ENCODE measurements at regions not wholly inside any gene's neighbourhood (a gene's known extent, or its start where the extent isn't known, plus 50 kb on each side); places are given as distances from the start of the nearest gene placed in this dataset.

GRCh38 chr2:12828980-12829379 is 112.2 kb downstream of the TRIB2 start:
- DNase-seq = no peak

- DNase-seq = no peak
Measured at GRCh38 chr2:12831016-12831415, 114.3 kb downstream of the TRIB2 start.

GRCh38 chr2:12834239-12834638 is 117.5 kb downstream of the TRIB2 start:
- DNase-seq = no peak

GRCh38 chr2:12835733-12836132 is 119.0 kb downstream of the TRIB2 start:
- DNase-seq = no peak

GRCh38 chr2:12839339-12839738 is 122.6 kb downstream of the TRIB2 start:
- DNase-seq = no peak

GRCh38 chr2:12841021-12841420 is 124.3 kb downstream of the TRIB2 start:
- DNase-seq = no peak

GRCh38 chr2:12842917-12843316 is 126.2 kb downstream of the TRIB2 start:
- no peak for DNase-seq

- no peak for DNase-seq
Measured at GRCh38 chr2:12844511-12844910, 127.8 kb downstream of the TRIB2 start.

GRCh38 chr2:12847694-12848575 is 131.2 kb downstream of the TRIB2 start:
- DNase-seq = no peak

- DNase-seq = no peak
Measured at GRCh38 chr2:12852135-12852534, 135.4 kb downstream of the TRIB2 start.

GRCh38 chr2:12854001-12854530 is 137.3 kb downstream of the TRIB2 start:
- no peak for DNase-seq

- no peak for DNase-seq
Measured at GRCh38 chr2:12855508-12855907, 138.8 kb downstream of the TRIB2 start.

GRCh38 chr2:12856934-12857601 is 140.3 kb downstream of the TRIB2 start:
- no peak for DNase-seq

- DNase-seq = no peak
Measured at GRCh38 chr2:12857891-12858290, 141.2 kb downstream of the TRIB2 start.

- no peak for DNase-seq
Measured at GRCh38 chr2:12858786-12859185, 142.1 kb downstream of the TRIB2 start.

- no peak for DNase-seq
Measured at GRCh38 chr2:12861344-12861930, 144.7 kb downstream of the TRIB2 start.

GRCh38 chr2:12862541-12862940 is 145.8 kb downstream of the TRIB2 start:
- DNase-seq = no peak

- DNase-seq = no peak
Measured at GRCh38 chr2:12863937-12864336, 147.2 kb downstream of the TRIB2 start.

GRCh38 chr2:12867631-12868287 is 151.0 kb downstream of the TRIB2 start:
- no peak for DNase-seq

- DNase-seq = no peak
Measured at GRCh38 chr2:12870692-12871091, 154.0 kb downstream of the TRIB2 start.

- no peak for DNase-seq
Measured at GRCh38 chr2:12871694-12872315, 155.1 kb downstream of the TRIB2 start.

GRCh38 chr2:12877761-12878160 is 161.0 kb downstream of the TRIB2 start:
- DNase-seq = no peak

GRCh38 chr2:12879649-12880048 is 162.9 kb downstream of the TRIB2 start:
- no peak for DNase-seq

Data from NCI-H2081 (cell line).